ENCODE measurements at regions not wholly inside any gene's neighbourhood (a gene's known extent, or its start where the extent isn't known, plus 50 kb on each side); places are given as distances from the start of the nearest gene placed in this dataset.

GRCh38 chr2:149664896-149665295 is 77.3 kb upstream of the MMADHC start:
- H3K9me1 ChIP-seq (replicated peaks; ENCODE audit: control insufficient read depth, extremely low read depth, insufficient read depth, low read length) = no peaks in the 10 kb centered on the region
- no peak overlapping the region for H3K9ac ChIP-seq (replicated peaks; ENCODE audit: extremely low read depth, insufficient read depth, low read length)
- BruUV-seq (replicated peaks) = no TSS peak
- H3K4me1 ChIP-seq (ENCODE audit: control insufficient read depth, extremely low read depth, insufficient read depth, low read length) = peaks cover 12% of the 10 kb centered on the region
- H3K4me2 ChIP-seq (ENCODE audit: insufficient read depth, low read length) = no peak overlapping the region
- H3K27ac ChIP-seq (ENCODE audit: insufficient read depth, low read depth, low read length) = no peak overlapping the region
- TF ChIP-seq EZH2 (IDR thresholded peaks at IDR 0.05; ENCODE audit: borderline replicate concordance, low read depth, low read length, severe bottlenecking) (no peak), GATA2 (IDR thresholded peaks at IDR 0.05; ENCODE audit: insufficient read depth, insufficient read length, low read depth, low read length) (no peak)
- H3K9me3 ChIP-seq (replicated peaks; ENCODE audit: control insufficient read depth, insufficient read depth, low read length) = no peaks in the 10 kb centered on the region
- no peaks in the 10 kb centered on the region for H3K27me3 ChIP-seq (ENCODE audit: control insufficient read depth in 2 of 2, insufficient read depth in 2 of 2, low read length in 2 of 2)
- no peaks in the 10 kb centered on the region for H4K20me1 ChIP-seq (replicated peaks; ENCODE audit: control insufficient read depth, extremely low read depth, insufficient read depth, low read length)
- H3K4me3 ChIP-seq (replicated peaks in 1 of 3; ENCODE audit: insufficient read depth in 1 of 3, low read depth in 1 of 3, low read length in 3 of 3) = no peak overlapping the region
- ChIA-PET POLR2A (no interaction called here), CTCF (no interaction called here)
- no peaks in the 10 kb centered on the region for H3K79me2 ChIP-seq (ENCODE audit: control insufficient read depth, insufficient read depth, low read length)
- no peak overlapping the region for H2AFZ ChIP-seq (ENCODE audit: low read depth, low read length)
- intact Hi-C loops (cut with micrococcal nuclease) = no loop called here
- no peaks in the 10 kb centered on the region for H3K36me3 ChIP-seq (ENCODE audit: control insufficient read depth in 2 of 2, extremely low read depth in 1 of 2, insufficient read depth in 2 of 2, low read length in 2 of 2)
- FAIRE-seq (no peak), DNase-seq (ENCODE audit: low read depth, low spot score) (no peak)
- dilution Hi-C loops (cut with MboI; ENCODE audit: extremely low pct_ligation_motif_present, low sequenced_read_pairs) = no loop called here

- TF ChIP-seq EZH2 (IDR thresholded peaks at IDR 0.05; ENCODE audit: borderline replicate concordance, low read depth, low read length, severe bottlenecking) (no peak), JUN (IDR thresholded peaks at IDR 0.05; ENCODE audit: borderline replicate concordance, insufficient read depth, insufficient read length, low read depth) (no peak), GATA2 (IDR thresholded peaks at IDR 0.05; ENCODE audit: insufficient read depth, insufficient read length, low read depth, low read length) (no peak), FOS (IDR thresholded peaks at IDR 0.05; ENCODE audit: borderline replicate concordance, insufficient read depth, low read length) (no peak), POLR2AphosphoS5 (IDR thresholded peaks at IDR 0.05; ENCODE audit: insufficient read depth, low read depth, low read length) (no peak), CTCF (IDR thresholded peaks at IDR 0.05; ENCODE audit: extremely low read depth in 1 of 2, insufficient read depth in 1 of 2, low read depth in 1 of 2, low read length in 2 of 2) (no peak), MYC (IDR thresholded peaks at IDR 0.05; ENCODE audit: low read depth, low read length) (no peak), POLR2A (IDR thresholded peaks at IDR 0.05; ENCODE audit: low read depth, low read length) (no peak)
- TF ChIP-seq, protein P1, sequence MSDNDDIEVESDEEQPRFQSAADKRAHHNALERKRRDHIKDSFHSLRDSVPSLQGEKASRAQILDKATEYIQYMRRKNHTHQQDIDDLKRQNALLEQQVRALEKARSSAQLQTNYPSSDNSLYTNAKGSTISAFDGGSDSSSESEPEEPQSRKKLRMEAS (IDR thresholded peaks at IDR 0.05; ENCODE audit: insufficient read depth, insufficient read length) = no peak
- intact Hi-C loops (cut with micrococcal nuclease) (loop anchor here (1.0 kb wide), 1 partner anchor 14 kb away; no protein-coding TSS in a partner anchor), dilution Hi-C loops (cut with MboI; ENCODE audit: extremely low pct_ligation_motif_present, low sequenced_read_pairs) (no loop called here)
- H2AFZ ChIP-seq (ENCODE audit: low read depth, low read length) = no peak overlapping the region
- peaks cover 12% of the 10 kb centered on the region for H3K4me1 ChIP-seq (ENCODE audit: control insufficient read depth, extremely low read depth, insufficient read depth, low read length)
- FAIRE-seq = peak; percentile 28
- no peaks in the 10 kb centered on the region for H3K9me1 ChIP-seq (replicated peaks; ENCODE audit: control insufficient read depth, extremely low read depth, insufficient read depth, low read length)
- no peak overlapping the region for H3K4me3 ChIP-seq (replicated peaks in 1 of 3; ENCODE audit: insufficient read depth in 1 of 3, low read depth in 1 of 3, low read length in 3 of 3)
- BruUV-seq (replicated peaks) = no TSS peak
- H3K4me2 ChIP-seq (ENCODE audit: insufficient read depth, low read length) = no peak overlapping the region
- H3K27me3 ChIP-seq (ENCODE audit: control insufficient read depth in 2 of 2, insufficient read depth in 2 of 2, low read length in 2 of 2) = no peaks in the 10 kb centered on the region
- POLR2A ChIA-PET = no interaction called here
- CTCF ChIA-PET = no interaction called here
- no peaks in the 10 kb centered on the region for H3K79me2 ChIP-seq (ENCODE audit: control insufficient read depth, insufficient read depth, low read length)
- H3K9me3 ChIP-seq (replicated peaks; ENCODE audit: control insufficient read depth, insufficient read depth, low read length) = no peaks in the 10 kb centered on the region
- H3K36me3 ChIP-seq (ENCODE audit: control insufficient read depth in 2 of 2, extremely low read depth in 1 of 2, insufficient read depth in 2 of 2, low read length in 2 of 2) = no peaks in the 10 kb centered on the region
- DNase-seq (ENCODE audit: low read depth, low spot score) = no peak
- no peak overlapping the region for H3K9ac ChIP-seq (replicated peaks; ENCODE audit: extremely low read depth, insufficient read depth, low read length)
- H3K27ac ChIP-seq (ENCODE audit: insufficient read depth, low read depth, low read length) = no peak overlapping the region
- no peaks in the 10 kb centered on the region for H4K20me1 ChIP-seq (replicated peaks; ENCODE audit: control insufficient read depth, extremely low read depth, insufficient read depth, low read length)
Measured at GRCh38 chr2:149662556-149662955, 75.0 kb upstream of the MMADHC start.
